HG02870 (cell line): ENCODE measurements at regions not wholly inside any gene's neighbourhood (a gene's known extent, or its start where the extent isn't known, plus 50 kb on each side); places are given as distances from the start of the nearest gene placed in this dataset.

Experiments used
- ATAC-seq: cut with Tn5 transposase; IDR thresholded peaks from one replicate; pipeline ENCODE4 v1.9.1; 2021; ENCODE audit warnings: mild to moderate bottlenecking, moderate library complexity; ENCODE audit not compliant: unreplicated experiment

DNA sequence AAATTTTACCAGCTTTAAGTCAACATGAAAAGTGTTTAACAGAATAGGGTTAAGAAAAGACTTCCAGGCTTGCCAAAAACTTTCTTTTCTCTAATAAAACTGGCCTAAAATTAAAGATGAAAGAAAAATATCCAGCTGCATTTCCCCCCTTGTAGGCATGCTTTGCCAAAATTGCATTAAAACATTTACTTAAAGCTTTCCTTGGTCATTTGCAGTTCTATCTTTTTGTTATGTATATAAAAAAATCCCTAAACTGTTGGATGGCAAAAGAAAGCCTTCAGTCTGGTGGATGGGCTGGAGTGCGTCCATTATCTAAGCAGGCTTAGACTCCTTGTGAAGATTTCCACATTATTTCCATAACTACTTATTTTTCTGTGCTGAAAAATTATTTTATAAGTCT lies 105.4 kb upstream of the DSEL start:
- no peak for ATAC-seq

GRCh38 chr18:67621049-67621713 lies 104.7 kb upstream of the DSEL start:
- ATAC-seq = no peak

DNA sequence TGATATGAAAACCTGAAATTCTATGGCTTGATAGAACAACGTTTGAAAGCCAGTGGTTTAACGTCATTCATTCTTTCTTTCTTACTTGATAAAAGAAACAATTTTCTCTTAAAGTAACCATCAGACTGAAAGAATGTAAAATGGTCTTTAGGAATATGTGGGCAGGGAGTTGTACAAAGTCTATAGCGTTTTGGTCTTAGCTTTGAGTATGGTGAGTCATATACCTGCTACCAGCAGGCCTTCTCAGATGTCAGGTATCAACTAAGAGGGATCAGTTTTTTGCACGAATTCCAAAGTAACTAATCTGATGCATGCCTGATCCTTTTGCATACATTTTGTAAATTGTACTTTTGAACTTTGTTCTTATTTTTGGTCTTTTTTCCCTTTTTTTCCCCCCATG lies 101.5 kb upstream of the DSEL start:
- no peak for ATAC-seq

DNA sequence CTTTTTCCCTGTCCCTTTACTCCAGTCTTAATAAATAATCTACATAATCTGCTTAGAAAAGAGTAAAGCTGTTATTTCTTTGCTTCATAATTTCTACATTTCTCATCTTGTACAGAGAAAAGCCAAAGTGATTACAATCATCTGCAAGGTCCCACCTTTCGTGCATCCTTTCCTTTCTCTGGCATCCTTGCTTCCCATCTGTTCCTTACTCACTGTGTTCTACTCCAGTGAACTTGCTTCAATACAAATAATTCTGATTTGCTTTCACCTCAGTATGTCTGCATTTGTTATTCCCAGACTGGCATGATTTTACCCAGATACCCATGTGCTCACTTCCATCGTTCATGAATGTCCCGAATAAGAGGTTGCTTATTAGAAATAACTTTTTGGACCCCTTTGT lies 99.4 kb upstream of the DSEL start:
- ATAC-seq = no peak

DNA sequence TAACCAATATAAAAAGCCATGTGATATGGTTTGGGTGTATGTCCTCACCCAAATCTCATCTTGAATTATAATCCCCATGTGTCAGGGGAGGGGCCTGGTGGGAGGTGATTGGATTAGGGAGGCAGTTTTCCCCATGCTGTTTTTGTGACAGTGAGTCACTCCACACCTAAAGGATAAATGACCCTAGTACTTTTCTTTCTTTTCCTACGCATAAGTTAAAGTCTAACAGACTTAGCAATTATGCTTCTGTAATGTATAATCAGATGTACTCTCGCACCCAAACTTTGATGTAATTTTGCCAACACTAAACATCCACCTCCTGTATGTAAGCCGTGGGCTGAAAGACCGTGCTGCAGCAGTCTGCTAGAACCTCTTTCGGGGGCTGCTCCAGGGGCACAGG lies 97.2 kb upstream of the DSEL start:
- ATAC-seq = no peak

GRCh38 chr18:67612281-67612680 lies 95.8 kb upstream of the DSEL start:
- ATAC-seq = no peak

DNA sequence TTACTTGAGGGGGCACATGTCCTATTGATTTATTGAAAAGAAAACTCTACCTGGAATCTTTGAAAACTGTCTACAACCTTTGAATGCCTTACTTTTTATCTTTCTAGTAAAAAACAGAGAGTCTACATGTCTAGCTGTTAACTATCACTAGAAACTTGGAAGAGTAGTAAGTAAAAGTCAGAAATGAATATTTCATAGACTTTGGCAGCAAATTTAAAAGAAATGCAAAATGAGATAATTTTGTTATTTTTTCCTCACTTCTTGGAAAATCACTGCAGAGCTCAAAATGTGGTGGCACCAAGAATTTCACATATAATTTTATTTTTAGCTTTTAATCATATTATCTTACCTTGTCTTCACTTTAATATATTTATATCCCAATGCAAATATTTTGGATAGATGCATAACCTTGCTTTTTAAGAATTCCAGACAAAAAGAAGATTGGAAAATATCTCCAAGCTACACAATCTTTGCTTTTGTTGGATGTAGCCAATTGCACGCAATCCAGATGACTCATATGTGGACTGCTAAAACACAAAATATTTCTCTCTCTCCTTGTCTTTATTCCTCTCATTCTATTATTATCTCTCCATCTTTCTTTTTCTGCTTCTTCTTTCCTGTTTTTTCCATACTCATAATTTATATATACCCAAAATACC lies 92.2 kb upstream of the DSEL start:
- no peak for ATAC-seq

GRCh38 chr18:67608191-67608590 lies 91.7 kb upstream of the DSEL start:
- no peak for ATAC-seq

DNA sequence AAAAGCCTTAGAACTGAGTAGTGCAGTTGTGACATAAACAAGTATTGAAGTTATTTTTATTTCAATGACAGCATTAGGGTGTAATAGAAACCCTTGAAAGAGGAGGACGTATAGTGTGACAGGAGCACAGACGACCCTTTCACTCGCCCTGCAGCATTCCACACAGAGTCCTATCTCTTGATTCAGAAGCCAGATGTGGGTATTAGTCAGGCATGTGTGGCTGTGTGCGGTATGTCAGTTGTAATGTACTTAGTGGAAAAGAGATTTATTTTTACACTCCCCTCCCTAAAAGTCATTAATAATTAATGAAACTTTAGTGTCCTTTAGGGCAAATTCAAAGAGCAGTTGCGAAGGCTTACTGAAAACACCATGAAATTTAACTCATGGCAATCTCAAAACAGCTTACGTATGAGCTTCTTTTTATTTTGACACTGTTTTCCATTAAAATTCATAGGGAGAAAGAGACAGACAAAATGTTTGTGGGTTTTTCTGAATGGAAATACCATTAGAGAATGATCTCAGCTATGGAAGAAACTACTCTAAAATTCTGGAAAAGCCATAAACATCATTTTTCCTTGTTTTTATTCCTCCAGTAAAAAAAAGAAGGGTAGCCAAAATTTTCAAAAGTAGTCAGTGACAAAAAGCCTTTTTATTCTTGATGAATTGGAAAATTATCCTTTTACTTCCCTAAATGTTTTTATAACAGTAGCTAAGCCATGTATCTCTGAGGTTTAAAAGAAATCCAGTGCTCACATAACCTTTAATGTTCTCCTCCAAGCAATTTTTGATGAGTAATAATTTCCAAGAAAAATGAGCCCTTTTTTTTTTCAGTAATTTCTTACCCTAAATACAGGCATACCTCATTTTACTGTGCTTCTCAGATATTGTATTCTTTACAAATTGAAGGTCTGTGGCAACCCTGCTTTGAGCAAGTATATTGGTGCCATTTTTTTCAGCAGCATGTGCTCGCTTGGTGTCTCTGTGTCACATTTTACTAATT lies 84.0 kb upstream of the DSEL start:
- ATAC-seq = no peak

- no peak for ATAC-seq
Observed at GRCh38 chr18:67599277-67599676, 82.8 kb upstream of the DSEL start.

- ATAC-seq = no peak
Observed at GRCh38 chr18:67597759-67598158, 81.2 kb upstream of the DSEL start.

DNA sequence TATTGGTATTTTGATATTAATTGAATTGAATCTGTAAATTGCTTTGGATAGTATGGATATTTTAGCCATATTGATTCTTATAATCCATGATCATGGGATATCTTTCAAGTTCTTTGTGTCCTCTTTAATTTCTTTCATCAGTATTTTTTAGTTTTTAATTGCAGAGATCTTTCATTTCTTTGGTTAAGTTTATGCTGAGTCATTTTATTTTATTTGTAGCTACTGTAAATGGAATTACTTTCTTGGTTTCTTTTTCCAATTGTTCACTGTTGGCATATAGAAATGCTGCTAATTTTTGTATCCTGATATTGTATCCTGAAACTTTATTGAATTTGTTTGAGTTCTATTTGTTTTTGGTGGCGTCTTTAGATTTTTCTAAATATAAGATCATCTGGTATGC lies 79.5 kb upstream of the DSEL start:
- no peak for ATAC-seq

DNA sequence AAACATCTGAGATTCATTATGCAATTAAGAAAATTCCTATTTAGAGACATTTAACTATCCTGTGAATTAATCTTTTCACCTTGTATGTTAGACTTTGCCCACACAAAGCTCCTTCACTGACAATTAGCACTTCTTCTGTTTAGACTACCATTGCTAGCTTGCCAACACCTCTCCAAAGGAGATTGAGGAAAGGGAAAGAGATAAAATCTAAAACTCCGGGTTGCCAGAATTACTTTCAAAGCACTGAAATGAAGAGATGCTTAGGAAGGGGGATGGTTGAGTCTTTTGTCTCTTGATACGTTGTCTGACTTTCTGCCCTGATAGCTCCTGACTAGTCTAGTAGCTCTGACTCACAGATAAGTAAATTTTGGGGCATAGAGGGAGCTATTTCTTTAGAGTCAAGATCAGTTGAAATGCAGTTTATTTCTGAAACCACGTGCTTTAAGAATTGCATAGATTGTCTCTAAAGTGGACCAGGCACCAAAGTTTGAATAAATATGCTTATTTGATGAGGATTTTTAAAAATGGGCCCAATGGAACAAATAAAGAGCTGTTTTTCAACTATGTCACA lies 74.1 kb upstream of the DSEL start:
- ATAC-seq = no peak

DNA sequence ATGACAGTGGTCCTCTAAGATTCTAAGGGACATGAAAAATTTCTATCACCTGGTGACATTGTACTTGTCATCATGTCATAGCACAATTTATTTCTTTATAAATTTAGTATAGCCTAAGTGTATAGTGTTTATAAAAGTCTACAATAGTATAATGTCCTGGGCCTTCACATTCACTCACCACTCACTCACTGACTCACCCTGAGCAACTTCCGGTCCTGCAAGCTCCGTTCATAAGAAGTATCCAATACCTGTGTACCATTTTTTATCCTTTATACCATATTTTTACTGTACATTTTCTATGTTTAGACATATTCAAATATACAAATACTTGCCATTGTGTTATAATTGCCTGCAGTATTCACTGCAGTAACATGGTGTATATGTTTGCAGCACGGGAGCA lies 72.8 kb upstream of the DSEL start:
- no peak for ATAC-seq

- no peak for ATAC-seq
Observed at GRCh38 chr18:67586101-67586500, 69.6 kb upstream of the DSEL start.

GRCh38 chr18:67583621-67584020 lies 67.1 kb upstream of the DSEL start:
- ATAC-seq = no peak

DNA sequence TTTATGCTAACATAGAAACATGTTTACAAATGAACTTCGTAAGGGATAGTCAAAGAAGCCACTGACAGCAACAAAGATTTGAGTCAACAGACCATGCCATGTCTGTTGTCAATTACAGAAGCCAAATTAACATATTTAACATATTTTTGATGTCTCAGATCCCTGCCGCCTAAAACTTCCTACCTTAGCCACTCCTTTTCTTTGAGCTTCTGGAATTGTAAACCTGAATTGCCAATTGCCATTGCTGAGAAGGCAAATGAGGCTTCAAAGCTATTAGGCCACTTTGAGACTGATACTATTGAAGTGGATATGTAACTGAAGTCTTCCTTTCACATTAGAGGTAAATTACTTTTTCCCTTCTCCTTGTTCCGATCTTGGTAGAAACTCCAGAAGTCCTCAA lies 66.0 kb upstream of the DSEL start:
- ATAC-seq = no peak

DNA sequence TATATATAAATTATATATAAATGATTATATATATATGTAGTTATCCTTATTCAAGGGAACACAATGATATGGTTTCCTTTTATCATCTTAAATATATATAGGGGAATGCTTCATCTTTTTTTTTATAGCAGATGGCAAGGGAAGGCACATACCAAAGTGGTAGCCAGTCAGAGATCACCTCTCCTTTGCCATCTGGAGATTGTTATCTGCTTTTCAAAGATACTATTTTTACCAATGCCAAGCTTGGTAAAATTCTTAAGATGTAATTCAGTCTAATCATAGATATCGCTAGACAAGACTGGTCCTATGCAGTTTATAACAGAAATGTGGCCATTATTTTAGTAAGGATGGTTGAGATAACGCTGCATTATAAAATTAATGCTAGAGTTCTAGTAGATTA lies 64.7 kb upstream of the DSEL start:
- no peak for ATAC-seq

DNA sequence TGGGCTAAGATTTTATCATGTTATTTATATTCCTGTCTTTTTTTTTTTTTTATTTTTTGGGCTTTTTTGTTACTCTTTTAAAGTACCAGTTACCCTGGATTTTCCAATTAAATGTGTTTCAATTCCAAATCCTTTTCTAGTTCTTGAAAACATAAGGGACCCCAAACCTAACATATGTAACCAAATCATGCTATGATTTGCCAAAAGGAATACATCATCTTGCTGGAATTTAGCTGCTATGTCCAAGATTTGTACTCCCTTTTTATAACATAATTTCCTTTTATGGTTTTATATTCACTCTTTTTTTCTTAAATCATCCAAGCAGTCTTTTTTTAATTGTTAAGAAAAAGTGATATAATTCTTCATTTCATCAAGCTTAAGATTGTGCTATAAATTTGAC lies 60.9 kb upstream of the DSEL start:
- ATAC-seq = no peak

GRCh38 chr18:67574749-67575148 lies 58.2 kb upstream of the DSEL start:
- ATAC-seq = no peak

DNA sequence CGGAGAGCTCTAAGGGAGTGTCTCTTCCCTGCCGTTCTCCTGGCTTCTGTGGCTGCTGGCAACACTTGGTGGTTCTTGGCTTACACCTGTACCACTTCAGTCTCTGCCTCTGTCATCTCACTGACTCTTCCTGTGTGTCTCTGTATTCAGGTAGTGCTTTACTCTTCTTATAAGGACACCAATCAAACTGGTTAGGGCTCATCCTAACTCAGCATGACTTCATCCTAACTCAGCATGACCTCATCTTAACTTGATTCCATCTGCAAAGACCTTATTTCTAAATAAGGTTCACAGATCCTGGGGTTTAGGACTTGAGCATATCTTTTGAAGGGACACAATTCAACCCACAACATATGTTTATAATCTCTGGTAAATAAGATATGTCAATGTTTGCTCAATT lies 51.6 kb upstream of the DSEL start:
- no peak for ATAC-seq
